CD4-positive, alpha-beta T cell (primary cell): ENCODE measurements at regions not wholly inside any gene's neighbourhood (a gene's known extent, or its start where the extent isn't known, plus 50 kb on each side); places are given as distances from the start of the nearest gene placed in this dataset.

Experiments used
- ATAC-seq: fragments of 200-7000 bp; cut with Tn5 transposase; one replicate; pipeline ENCODE4 v1.10.0; 2022; ENCODE audit warnings: mild to moderate bottlenecking; ENCODE audit not compliant: poor library complexity
- CTCF ChIA-PET: fragments of 350-600 bp; sonication (Branson Sonifier 250); formaldehyde crosslinking; loops from one replicate; lab custom pipeline; 2021; ENCODE audit warnings: antibody characterized with exemption, inconsistent platforms; lab: Charles Lee
- POLR2A ChIA-PET: fragments of 350-600 bp; sonication (Branson Sonifier 250); formaldehyde crosslinking; loops from one replicate; lab custom pipeline; 2021; ENCODE audit warnings: antibody characterized with exemption, inconsistent platforms; lab: Charles Lee
- DNase-seq, 14 experiments: peaks; one replicate each; pipeline ENCODE4 v3.0.0-alpha.2; 2013 to 2020; ENCODE audit warnings: mixed read lengths in 2 of 14
- H3K27ac ChIP-seq, 2 donors: one replicate each; pipeline versions ENCODE4 v1.5.1 to v1.7.0; 2013; ENCODE audit warnings: low read length in 2 of 2, low read depth in 1 of 2, mild to moderate bottlenecking in 1 of 2
- H3K27me3 ChIP-seq, 2 experiments: 1 replicate in 1 of 2; 2 replicates in 1 of 2; pipeline versions ENCODE4 v1.6.1 to v1.7.0; 2013; ENCODE audit warnings: low read length in 2 of 2, control low read depth in 1 of 2, mild to moderate bottlenecking in 1 of 2, moderate library complexity in 1 of 2; ENCODE audit not compliant: insufficient read depth in 2 of 2, control insufficient read depth in 1 of 2
- H3K36me3 ChIP-seq: one replicate; pipeline ENCODE4 v1.6.1; 2013; ENCODE audit warnings: low read length, control low read depth; ENCODE audit not compliant: insufficient read depth
- H3K4me1 ChIP-seq: one replicate; pipeline ENCODE4 v1.6.1; 2013; ENCODE audit warnings: low read length, control low read depth; ENCODE audit not compliant: insufficient read depth
- H3K4me3 ChIP-seq: one replicate; pipeline ENCODE4 v1.5.1; 2013; ENCODE audit warnings: mild to moderate bottlenecking, low read length, moderate library complexity
- H3K9me3 ChIP-seq, 2 experiments: 1 replicate in 1 of 2; 2 replicates in 1 of 2; pipeline versions ENCODE4 v1.6.1 to v1.7.0; 2013; ENCODE audit warnings: low read length in 2 of 2, mild to moderate bottlenecking in 2 of 2, control low read depth in 1 of 2, moderate library complexity in 1 of 2; ENCODE audit not compliant: control insufficient read depth in 1 of 2, insufficient read depth in 1 of 2
- H3K27ac Mint-ChIP-seq: one replicate; pipeline ENCODE4 v1.8.0; 2020; ENCODE audit warnings: mixed read lengths
- H3K27me3 Mint-ChIP-seq: one replicate; pipeline ENCODE4 v1.8.0; 2021; ENCODE audit warnings: mixed read lengths
- H3K36me3 Mint-ChIP-seq: one replicate; pipeline ENCODE4 v1.8.0; 2021; ENCODE audit warnings: low read depth, mixed read lengths
- H3K4me1 Mint-ChIP-seq: one replicate; pipeline ENCODE4 v1.8.0; 2021; ENCODE audit warnings: low read depth, mixed read lengths
- H3K4me3 Mint-ChIP-seq: one replicate; pipeline ENCODE4 v1.8.0; 2020; ENCODE audit warnings: mild to moderate bottlenecking, mixed read lengths
- H3K9me3 Mint-ChIP-seq: one replicate; pipeline ENCODE4 v1.8.0; 2020; ENCODE audit warnings: mixed read lengths
- intact Hi-C, 2 experiments: fragments of 100-400 bp; cut with DNase I in 1 of 2; cut with micrococcal nuclease in 1 of 2; formaldehyde crosslinking; loops; one replicate each; pipeline versions ENCODE4 v1.15.1 to v1.9.0; 2023 to 2025; cut with DNase I, micrococcal nuclease
- TF ChIP-seq, protein P1 (sequence below): fragments of 200-600 bp; IDR thresholded peaks from one replicate; pipeline ENCODE4 v1.8.0; 2022; ENCODE audit warnings: antibody characterized with exemption, mild to moderate bottlenecking

DNA sequence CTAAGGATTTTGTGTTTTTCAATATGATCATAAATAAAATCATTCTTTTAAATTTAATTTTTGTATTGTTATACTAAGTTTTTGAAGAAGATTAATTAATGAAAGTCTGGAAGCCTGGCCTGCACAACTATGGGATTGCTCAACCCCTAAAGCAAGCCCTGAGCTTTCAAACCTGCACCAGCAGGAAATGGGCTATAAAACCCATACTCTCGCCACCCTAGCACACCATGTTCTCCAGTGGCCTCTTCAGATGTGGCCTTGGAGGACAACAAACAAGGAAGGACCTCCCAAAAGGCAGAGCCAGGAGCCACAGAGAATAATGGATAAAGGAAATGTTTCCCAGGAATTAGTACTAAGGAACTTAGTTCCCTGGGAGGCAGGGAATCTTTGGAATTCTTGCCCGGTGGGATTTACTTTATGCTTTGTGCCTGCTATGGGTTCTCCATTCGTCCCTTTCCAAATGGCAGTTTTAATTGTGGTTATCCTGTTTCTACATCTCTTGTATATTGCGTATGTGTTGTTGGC lies 212.5 kb downstream of the ZFP36L2 start:
- H3K4me3 ChIP-seq, result no peak overlapping the region
- CTCF ChIA-PET, result no interaction called here
- no peaks in the 10 kb centered on the region for H3K36me3 Mint-ChIP-seq

DNA sequence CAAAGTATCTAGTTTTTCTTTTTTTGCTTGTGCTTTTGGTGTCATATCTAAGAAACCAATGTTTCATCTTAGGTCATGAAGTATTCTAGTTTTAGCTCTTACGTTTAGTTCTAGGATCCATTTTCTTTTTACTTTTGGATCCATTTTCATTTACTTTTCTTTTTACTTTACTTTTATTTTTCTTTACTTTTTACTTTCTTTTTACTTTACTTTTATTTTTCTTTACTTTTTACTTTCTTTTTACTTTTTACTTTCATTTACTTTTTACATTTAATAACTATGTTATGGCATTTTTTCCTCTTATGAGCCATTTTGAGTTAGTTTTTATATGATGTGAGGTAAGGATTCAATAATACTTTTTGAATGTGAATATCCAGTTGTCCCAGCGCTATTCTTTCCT lies 213.4 kb downstream of the ZFP36L2 start:
- CTCF ChIA-PET, result no interaction called here
- no peak for DNase-seq
- Histone ChIP-seq H3K9me3 (peaks cover 0 to 7% of the 10 kb centered on the region in 2 experiments), H3K4me1 (peaks cover 3% of the 10 kb centered on the region), H3K36me3 (no peaks in the 10 kb centered on the region), H3K27ac (no peak overlapping the region), H3K4me3 (no peak overlapping the region), H3K27me3 (no peaks in the 10 kb centered on the region)
- H3K36me3 Mint-ChIP-seq, result no peaks in the 10 kb centered on the region
- no peaks in the 10 kb centered on the region for H3K27me3 Mint-ChIP-seq
- no peaks in the 10 kb centered on the region for H3K9me3 Mint-ChIP-seq
- ATAC-seq, result no peak
- POLR2A ChIA-PET, result interaction anchor here (0.8 kb wide), 1 partner anchor 18 kb away, joined by 3 read pairs; no protein-coding TSS in a partner anchor
- H3K4me1 Mint-ChIP-seq, result peaks cover 13% of the 10 kb centered on the region
- H3K27ac Mint-ChIP-seq, result no peak overlapping the region
- intact Hi-C loops, result no loop called here
- TF ChIP-seq, protein P1, sequence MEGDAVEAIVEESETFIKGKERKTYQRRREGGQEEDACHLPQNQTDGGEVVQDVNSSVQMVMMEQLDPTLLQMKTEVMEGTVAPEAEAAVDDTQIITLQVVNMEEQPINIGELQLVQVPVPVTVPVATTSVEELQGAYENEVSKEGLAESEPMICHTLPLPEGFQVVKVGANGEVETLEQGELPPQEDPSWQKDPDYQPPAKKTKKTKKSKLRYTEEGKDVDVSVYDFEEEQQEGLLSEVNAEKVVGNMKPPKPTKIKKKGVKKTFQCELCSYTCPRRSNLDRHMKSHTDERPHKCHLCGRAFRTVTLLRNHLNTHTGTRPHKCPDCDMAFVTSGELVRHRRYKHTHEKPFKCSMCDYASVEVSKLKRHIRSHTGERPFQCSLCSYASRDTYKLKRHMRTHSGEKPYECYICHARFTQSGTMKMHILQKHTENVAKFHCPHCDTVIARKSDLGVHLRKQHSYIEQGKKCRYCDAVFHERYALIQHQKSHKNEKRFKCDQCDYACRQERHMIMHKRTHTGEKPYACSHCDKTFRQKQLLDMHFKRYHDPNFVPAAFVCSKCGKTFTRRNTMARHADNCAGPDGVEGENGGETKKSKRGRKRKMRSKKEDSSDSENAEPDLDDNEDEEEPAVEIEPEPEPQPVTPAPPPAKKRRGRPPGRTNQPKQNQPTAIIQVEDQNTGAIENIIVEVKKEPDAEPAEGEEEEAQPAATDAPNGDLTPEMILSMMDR, result no peak
- no peak overlapping the region for H3K4me3 Mint-ChIP-seq

More for the DNA sequence above, 212.5 kb downstream of the ZFP36L2 start:
- Histone ChIP-seq H3K36me3 (no peaks in the 10 kb centered on the region), H3K4me1 (peaks cover 8% of the 10 kb centered on the region), H3K27ac (no peak overlapping the region), H3K9me3 (no peaks in the 10 kb centered on the region), H3K27me3 (no peaks in the 10 kb centered on the region)
- POLR2A ChIA-PET, result interaction anchor here (1.1 kb wide), 1 partner anchor 213 kb away, joined by 3 read pairs; no protein-coding TSS in a partner anchor
- Mint-ChIP-seq H3K27ac (no peak overlapping the region), H3K4me3 (no peak overlapping the region), H3K9me3 (no peaks in the 10 kb centered on the region), H3K27me3 (no peaks in the 10 kb centered on the region), H3K4me1 (peaks cover 13% of the 10 kb centered on the region)
- DNase-seq (no peak), ATAC-seq (no peak)
- intact Hi-C loops, result no loop called here
- TF ChIP-seq, protein P1, result no peak

DNA sequence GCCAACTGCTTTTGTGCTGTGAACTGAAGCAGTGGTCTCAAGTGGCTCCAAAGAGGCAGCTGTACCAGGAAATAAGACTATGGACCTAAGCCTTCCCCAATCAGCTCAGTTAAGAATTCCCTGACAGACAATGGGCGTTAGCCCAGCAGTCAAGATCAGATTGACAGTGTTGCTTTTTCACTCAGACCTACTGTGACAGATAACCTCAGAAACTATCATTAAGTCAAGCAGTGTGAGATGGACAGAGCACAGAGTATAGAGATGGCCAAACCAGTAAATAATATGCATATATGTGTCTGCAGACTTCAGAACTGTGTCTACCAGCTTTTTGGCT lies 215.3 kb downstream of the ZFP36L2 start:
- ChIA-PET POLR2A (no interaction called here), CTCF (interaction anchor here (0.9 kb wide), 1 partner anchor 138 kb away, joined by 3 read pairs; no protein-coding TSS in a partner anchor)
- Mint-ChIP-seq H3K4me1 (peaks cover 13% of the 10 kb centered on the region), H3K27ac (no peak overlapping the region), H3K36me3 (no peaks in the 10 kb centered on the region), H3K9me3 (no peaks in the 10 kb centered on the region), H3K4me3 (no peak overlapping the region), H3K27me3 (no peaks in the 10 kb centered on the region)
- Histone ChIP-seq H3K4me3 (no peak overlapping the region), H3K4me1 (no peaks in the 10 kb centered on the region), H3K27me3 (no peaks in the 10 kb centered on the region), H3K9me3 (peaks cover 0 to 10% of the 10 kb centered on the region in 2 experiments), H3K27ac (no peak overlapping the region), H3K36me3 (no peaks in the 10 kb centered on the region)
- intact Hi-C loops, result no loop called here
- TF ChIP-seq, protein P1, result no peak
- no peak for DNase-seq
- ATAC-seq, result no peak
